Liver (tissue), 7 donors: ENCODE measurements at regions not wholly inside any gene's neighbourhood (a gene's known extent, or its start where the extent isn't known, plus 50 kb on each side); places are given as distances from the start of the nearest gene placed in this dataset.

Source experiments
- DNase-seq: peaks from one replicate; pipeline ENCODE4 v3.0.0-alpha.2; 2017; ENCODE audit warnings: low spot score
- H3K27ac ChIP-seq, 2 donors: one replicate each; pipeline ENCODE4 v1.7.0; 2013; ENCODE audit warnings: inconsistent platforms in 2 of 2, low read length in 2 of 2, control low read depth in 1 of 2, low read depth in 1 of 2, mild to moderate bottlenecking in 1 of 2
- H3K27me3 ChIP-seq, 4 donors: one replicate each; pipeline versions ENCODE4 v1.6.1 to v1.7.0; 2013; ENCODE audit warnings: low read length in 3 of 4, inconsistent platforms in 1 of 4, mild to moderate bottlenecking in 1 of 4, moderate library complexity in 1 of 4; ENCODE audit not compliant: control insufficient read depth in 4 of 4, insufficient read depth in 4 of 4
- H3K36me3 ChIP-seq, 4 donors: one replicate each; pipeline versions ENCODE4 v1.6.1 to v1.7.0; 2013; ENCODE audit warnings: low read length in 3 of 4, mild to moderate bottlenecking in 3 of 4, low read depth in 1 of 4, moderate library complexity in 1 of 4; ENCODE audit not compliant: control insufficient read depth in 4 of 4, insufficient read depth in 3 of 4
- H3K4me1 ChIP-seq, 4 donors: one replicate each; pipeline versions ENCODE4 v1.6.1 to v1.7.0; 2013; ENCODE audit warnings: low read length in 3 of 4, mild to moderate bottlenecking in 3 of 4, moderate library complexity in 1 of 4; ENCODE audit not compliant: control insufficient read depth in 4 of 4, insufficient read depth in 4 of 4
- H3K4me3 ChIP-seq, 3 donors: one replicate each; pipeline versions ENCODE4 v1.6.1 to v1.7.0; 2013; ENCODE audit warnings: low read length in 3 of 3, control low read depth in 1 of 3, low read depth in 1 of 3, mild to moderate bottlenecking in 1 of 3
- H3K9ac ChIP-seq, 2 donors: one replicate each; pipeline ENCODE4 v1.7.0; 2013; ENCODE audit warnings: low read length in 2 of 2, mild to moderate bottlenecking in 2 of 2, moderate library complexity in 2 of 2, control low read depth in 1 of 2, low read depth in 1 of 2
- H3K9me3 ChIP-seq, 4 donors: one replicate each; pipeline versions ENCODE4 v1.6.1 to v1.7.0; 2013; ENCODE audit warnings: low read length in 3 of 4; ENCODE audit not compliant: control insufficient read depth in 4 of 4
- EGR1 ChIP-seq, 2 donors: IDR thresholded peaks; 2 replicates each; pipeline ENCODE4 v1.6.1; 2016 to 2018; ENCODE audit warnings: antibody characterized with exemption in 2 of 2, low read depth in 2 of 2
- FOXA1 ChIP-seq: IDR thresholded peaks from 2 replicates; pipeline ENCODE4 v1.6.1; 2016; ENCODE audit warnings: antibody characterized with exemption
- FOXA2 ChIP-seq: IDR thresholded peaks from 2 replicates; pipeline ENCODE4 v1.6.1; 2016; ENCODE audit warnings: antibody characterized with exemption
- GABPA ChIP-seq, 2 donors: IDR thresholded peaks in 1 of 2; conservative IDR thresholded peaks in 1 of 2; 2 replicates each; pipeline ENCODE4 v1.6.1; 2016; ENCODE audit warnings: antibody characterized with exemption in 2 of 2, mild to moderate bottlenecking in 1 of 2, moderate library complexity in 1 of 2
- HNF4G ChIP-seq: IDR thresholded peaks from 2 replicates; pipeline ENCODE4 v1.6.1; 2016; ENCODE audit warnings: antibody characterized with exemption
- NR2F2 ChIP-seq: IDR thresholded peaks from 2 replicates; pipeline ENCODE4 v1.6.1; 2016; ENCODE audit warnings: antibody characterized with exemption
- RAD21 ChIP-seq, 2 donors: IDR thresholded peaks; 2 replicates each; pipeline ENCODE4 v1.6.1; 2016; ENCODE audit warnings: antibody characterized with exemption in 2 of 2, mild to moderate bottlenecking in 2 of 2
- REST ChIP-seq: IDR thresholded peaks from 2 replicates; pipeline ENCODE4 v1.6.1; 2016; ENCODE audit warnings: antibody characterized with exemption, mild to moderate bottlenecking
- RXRA ChIP-seq, 2 donors: IDR thresholded peaks; 2 replicates each; pipeline ENCODE4 v1.6.1; 2017 to 2018; ENCODE audit warnings: antibody characterized with exemption in 2 of 2, mild to moderate bottlenecking in 1 of 2
- SP1 ChIP-seq: IDR thresholded peaks from 2 replicates; pipeline ENCODE4 v1.6.1; 2018; ENCODE audit warnings: antibody characterized with exemption, mild to moderate bottlenecking
- TAF1 ChIP-seq: conservative IDR thresholded peaks from 2 replicates; pipeline ENCODE4 v1.6.1; 2016; ENCODE audit warnings: antibody characterized with exemption, mild to moderate bottlenecking
- ZBTB33 ChIP-seq: IDR thresholded peaks from 2 replicates; pipeline ENCODE4 v1.6.1; 2016; ENCODE audit warnings: antibody characterized with exemption
- WGBS: extraction: QIAGEN DNeasy Blood & Tissue Kit; methylation state at CpG from one replicate; pipeline ENCODE4 v1.1.7; 2013; 5-methylcytosine and 5-hydroxymethylcytosine counted together
- TF ChIP-seq, protein P1 (sequence below): IDR thresholded peaks from 2 replicates; pipeline ENCODE4 v1.6.1; 2016; ENCODE audit warnings: antibody characterized with exemption
- TF ChIP-seq, protein P2 (sequence below): IDR thresholded peaks from 2 replicates; pipeline ENCODE4 v1.6.1; 2016; ENCODE audit warnings: antibody characterized with exemption
- donor health status: healthy.
- donor health status: healthy.
- donor health status: healthy.
- donor health status: healthy.

DNA sequence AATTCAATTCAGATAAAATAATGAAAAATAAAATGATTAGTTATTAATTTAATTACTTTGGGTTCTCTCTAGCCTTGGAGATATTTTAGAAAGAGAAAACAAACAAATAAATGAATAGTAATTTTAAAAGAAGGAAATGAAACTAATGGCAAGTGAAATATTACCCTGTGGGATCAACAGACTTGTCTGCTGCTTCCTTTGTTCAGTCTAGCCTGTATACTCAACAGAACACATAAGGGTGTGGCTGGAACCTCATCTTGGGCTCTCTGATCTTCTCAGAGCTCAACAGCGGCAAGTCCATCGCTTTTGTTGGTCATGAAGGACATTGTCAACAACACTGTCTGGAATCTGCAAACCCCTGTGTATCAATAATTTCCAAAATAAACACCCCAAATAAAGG, 904.9 kb downstream of the IPMK start:
- Histone ChIP-seq H3K9ac (no peak overlapping the region), H3K4me3 (no peak overlapping the region), H3K27me3 (no peaks in the 10 kb centered on the region), H3K36me3 (no peaks in the 10 kb centered on the region), H3K27ac (no peak overlapping the region), H3K9me3 (no peaks in the 10 kb centered on the region), H3K4me1 (no peaks in the 10 kb centered on the region)
- TF ChIP-seq GABPA (IDR thresholded peaks at IDR 0.05 in 1 of 2, conservative IDR thresholded peaks at IDR 0.05 in 1 of 2) (no peak), TAF1 (no peak)
- 69% methylated on average over 2 of the region's 2 CpGs for whole genome bisulfite sequencing
- no peak for DNase-seq

DNA sequence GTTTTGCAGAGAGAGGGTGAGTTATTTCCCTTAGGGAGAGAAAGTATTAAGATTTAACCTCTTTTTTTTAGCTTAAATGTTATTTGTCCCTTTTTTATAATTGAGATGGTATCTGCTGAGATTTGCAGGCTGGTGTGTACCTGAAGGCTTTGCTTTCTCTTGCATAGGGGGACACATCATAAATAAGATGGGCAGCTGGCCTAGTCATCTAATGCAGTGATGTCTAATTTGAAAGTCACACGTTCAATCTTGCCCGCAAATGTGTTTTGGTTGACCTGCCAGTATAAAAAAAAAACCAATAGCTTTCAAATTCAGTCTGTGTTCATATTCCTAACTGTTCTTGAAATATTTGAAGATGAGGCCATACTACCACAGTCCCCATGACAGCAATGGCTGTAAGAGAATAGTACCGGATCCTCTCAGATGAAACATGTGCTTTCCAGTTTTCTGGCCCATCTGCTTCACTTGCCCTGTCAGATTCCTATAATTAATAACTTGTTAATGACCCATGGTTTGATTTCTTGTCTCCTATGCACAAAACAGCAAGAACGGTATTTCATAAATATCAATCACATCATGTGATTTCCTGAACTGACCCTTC, 914.2 kb downstream of the IPMK start:
- H3K4me3 ChIP-seq, result no peak overlapping the region
- H3K36me3 ChIP-seq, result no peaks in the 10 kb centered on the region
- 82% methylated on average over 4 of the region's 4 CpGs for WGBS
- no peaks in the 10 kb centered on the region for H3K27me3 ChIP-seq
- no peak overlapping the region for H3K9ac ChIP-seq
- H3K27ac ChIP-seq, result no peak overlapping the region
- H3K4me1 ChIP-seq, result no peaks in the 10 kb centered on the region
- TF ChIP-seq, protein P1, sequence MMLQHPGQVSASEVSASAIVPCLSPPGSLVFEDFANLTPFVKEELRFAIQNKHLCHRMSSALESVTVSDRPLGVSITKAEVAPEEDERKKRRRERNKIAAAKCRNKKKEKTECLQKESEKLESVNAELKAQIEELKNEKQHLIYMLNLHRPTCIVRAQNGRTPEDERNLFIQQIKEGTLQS, result no peak
- TF ChIP-seq REST (no peak), RAD21 (IDR thresholded peaks at IDR 0.05) (no peak), EGR1 (IDR thresholded peaks at IDR 0.05; ENCODE audit: low read depth in 2 of 2) (no peak), RXRA (IDR thresholded peaks at IDR 0.05) (no peak), NR2F2 (no peak), FOXA1 (no peak), HNF4G (no peak), ZBTB33 (no peak), FOXA2 (no peak), SP1 (no peak)
- TF ChIP-seq, protein P2, sequence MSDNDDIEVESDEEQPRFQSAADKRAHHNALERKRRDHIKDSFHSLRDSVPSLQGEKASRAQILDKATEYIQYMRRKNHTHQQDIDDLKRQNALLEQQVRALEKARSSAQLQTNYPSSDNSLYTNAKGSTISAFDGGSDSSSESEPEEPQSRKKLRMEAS, result no peak
- peaks cover 0 to 2% (median 0%) of the 10 kb centered on the region in 4 donors for H3K9me3 ChIP-seq
- DNase-seq, result no peak
